Activated naive CD8-positive, alpha-beta T cell (primary cell): ENCODE measurements at regions not wholly inside any gene's neighbourhood (a gene's known extent, or its start where the extent isn't known, plus 50 kb on each side); places are given as distances from the start of the nearest gene placed in this dataset.

Source experiments
- H3K27ac Mint-ChIP-seq: one replicate; pipeline ENCODE4 v1.8.0; 2021; ENCODE audit warnings: mixed read lengths
- H3K27me3 Mint-ChIP-seq: one replicate; pipeline ENCODE4 v1.8.0; 2021; ENCODE audit warnings: mixed read lengths
- H3K36me3 Mint-ChIP-seq: one replicate; pipeline ENCODE4 v1.8.0; 2021; ENCODE audit warnings: mixed read lengths
- H3K4me1 Mint-ChIP-seq: one replicate; pipeline ENCODE4 v1.8.0; 2021; ENCODE audit warnings: low read depth, mixed read lengths
- H3K4me3 Mint-ChIP-seq: one replicate; pipeline ENCODE4 v1.8.0; 2021; ENCODE audit warnings: mild to moderate bottlenecking, mixed read lengths
- H3K9me3 Mint-ChIP-seq: one replicate; pipeline ENCODE4 v1.8.0; 2021; ENCODE audit warnings: low read depth, mixed read lengths

DNA sequence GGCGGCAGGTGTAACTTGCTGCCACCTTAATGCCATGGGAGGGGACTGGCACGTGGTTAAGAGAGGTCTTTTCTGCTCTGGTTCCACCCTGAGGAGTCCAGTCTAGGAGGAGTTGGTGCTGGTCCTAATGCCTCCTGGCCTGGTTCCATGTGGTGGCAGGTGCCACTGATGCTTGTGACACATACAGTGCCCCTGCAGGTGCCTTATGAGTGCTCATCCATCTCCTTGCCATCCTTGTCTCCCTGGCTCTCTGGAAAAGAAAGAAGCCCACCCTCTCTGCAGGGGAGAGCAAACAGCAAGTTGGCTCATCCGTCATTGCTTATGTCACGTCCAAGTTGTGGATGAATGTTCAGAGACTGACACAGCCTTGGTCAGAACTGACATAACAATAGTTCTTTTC lies 175.8 kb upstream of the DPH6 start:
- Mint-ChIP-seq H3K4me3 (no peak overlapping the region), H3K36me3 (no peaks in the 10 kb centered on the region), H3K4me1 (no peaks in the 10 kb centered on the region), H3K9me3 (no peaks in the 10 kb centered on the region), H3K27me3 (peaks cover 2% of the 10 kb centered on the region), H3K27ac (no peak overlapping the region)

DNA sequence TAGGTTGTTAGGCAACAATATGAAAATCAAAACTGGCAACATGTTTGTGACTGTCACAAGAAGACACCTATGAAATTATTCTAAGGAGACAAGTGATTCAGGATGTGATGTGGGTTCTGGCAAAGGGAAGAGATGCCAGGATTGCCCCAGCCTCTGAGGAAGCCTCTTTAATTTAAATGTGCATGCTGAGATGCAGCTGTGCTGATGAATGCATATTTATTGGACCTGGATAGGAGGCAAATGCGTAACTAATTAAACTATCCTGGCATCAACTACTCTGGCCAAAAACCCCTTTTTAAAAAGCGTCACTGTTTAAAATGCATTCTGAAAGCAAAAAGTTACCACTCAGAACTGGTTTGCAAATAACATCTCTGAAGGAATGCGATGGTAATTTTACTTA lies 176.5 kb upstream of the DPH6 start:
- H3K9me3 Mint-ChIP-seq = no peaks in the 10 kb centered on the region
- H3K36me3 Mint-ChIP-seq = no peaks in the 10 kb centered on the region
- no peaks in the 10 kb centered on the region for H3K4me1 Mint-ChIP-seq
- no peak overlapping the region for H3K27ac Mint-ChIP-seq
- H3K27me3 Mint-ChIP-seq = peaks cover 2% of the 10 kb centered on the region
- H3K4me3 Mint-ChIP-seq = no peak overlapping the region

DNA sequence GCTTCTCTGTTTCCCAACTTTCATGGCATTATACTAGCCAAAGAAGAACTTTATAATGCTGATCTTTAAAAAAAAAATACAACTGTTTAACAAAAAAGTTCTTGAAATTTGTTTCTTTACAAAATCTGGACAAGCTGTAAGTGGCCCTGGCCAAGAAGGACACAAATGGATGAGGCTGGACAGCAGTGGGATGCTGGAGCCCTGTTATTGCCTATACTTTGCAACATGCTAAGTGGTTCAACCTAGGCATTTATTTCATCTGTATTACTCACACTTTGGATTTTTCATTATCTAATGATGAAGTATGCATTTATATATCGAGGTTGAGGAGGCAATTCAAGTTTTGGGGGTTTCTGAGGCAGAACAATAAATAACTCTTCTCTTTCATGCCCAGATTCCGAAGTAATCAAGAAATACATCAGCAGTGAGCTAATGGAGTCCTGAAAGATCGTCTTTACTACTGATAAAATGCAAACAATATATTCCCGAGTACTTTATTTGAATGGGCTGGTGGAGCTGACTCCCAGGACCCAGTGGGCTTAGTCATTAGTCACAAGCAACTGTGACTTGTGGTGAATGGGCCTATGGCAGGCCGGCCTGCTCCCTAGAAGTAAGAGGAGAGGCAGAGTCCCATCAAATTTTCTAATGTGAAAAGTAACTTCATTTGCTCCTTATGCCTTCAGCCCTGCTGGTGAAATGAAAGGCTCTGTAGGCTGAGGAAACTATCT lies 177.3 kb upstream of the DPH6 start:
- Mint-ChIP-seq H3K4me3 (no peak overlapping the region), H3K9me3 (no peaks in the 10 kb centered on the region), H3K27me3 (peaks cover under 1% of the 10 kb centered on the region), H3K27ac (no peak overlapping the region), H3K4me1 (no peaks in the 10 kb centered on the region), H3K36me3 (no peaks in the 10 kb centered on the region)

DNA sequence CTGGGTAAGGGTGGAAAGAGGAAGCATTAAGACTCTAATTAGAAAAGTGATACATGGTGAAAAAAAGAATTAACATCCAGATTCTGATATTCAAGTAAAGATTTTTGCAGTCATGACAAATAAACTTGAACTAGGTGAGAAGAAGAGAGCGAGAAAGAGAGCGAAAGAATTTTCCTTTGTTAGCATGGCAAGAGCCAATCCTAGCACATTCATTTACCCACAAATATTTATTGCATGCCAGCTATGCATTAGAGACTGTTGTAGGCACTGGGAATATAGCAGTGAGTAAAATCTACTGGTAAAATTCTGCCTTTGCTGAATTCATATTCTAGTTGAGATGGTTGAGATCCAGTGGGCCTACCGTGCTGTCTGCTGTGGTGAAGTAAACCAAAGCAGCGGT lies 177.9 kb upstream of the DPH6 start:
- Mint-ChIP-seq H3K4me3 (no peak overlapping the region), H3K36me3 (no peaks in the 10 kb centered on the region), H3K27me3 (peaks cover 1% of the 10 kb centered on the region), H3K4me1 (no peaks in the 10 kb centered on the region), H3K27ac (no peak overlapping the region), H3K9me3 (no peaks in the 10 kb centered on the region)

DNA sequence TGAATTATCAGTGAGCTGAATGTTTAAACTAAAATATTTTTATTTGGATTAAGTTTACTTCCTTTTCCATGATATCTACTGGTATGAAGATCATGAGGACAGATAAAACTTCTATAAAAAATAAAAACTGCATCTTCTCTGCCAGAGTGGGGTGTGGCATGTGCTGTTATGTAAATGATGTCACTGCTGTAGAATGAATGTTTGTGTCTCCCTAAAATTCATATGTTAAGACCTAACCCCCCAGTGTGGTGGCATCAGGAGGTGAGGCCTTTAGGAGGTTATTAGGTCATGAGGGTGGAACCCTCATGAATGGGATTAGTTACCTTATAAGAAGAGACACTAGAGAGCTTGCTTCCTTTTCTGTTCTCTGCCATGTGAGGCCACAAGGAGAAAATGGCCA lies 178.7 kb upstream of the DPH6 start:
- H3K4me1 Mint-ChIP-seq = no peaks in the 10 kb centered on the region
- peaks cover 1% of the 10 kb centered on the region for H3K27me3 Mint-ChIP-seq
- no peak overlapping the region for H3K27ac Mint-ChIP-seq
- H3K9me3 Mint-ChIP-seq = no peaks in the 10 kb centered on the region
- no peak overlapping the region for H3K4me3 Mint-ChIP-seq
- no peaks in the 10 kb centered on the region for H3K36me3 Mint-ChIP-seq

DNA sequence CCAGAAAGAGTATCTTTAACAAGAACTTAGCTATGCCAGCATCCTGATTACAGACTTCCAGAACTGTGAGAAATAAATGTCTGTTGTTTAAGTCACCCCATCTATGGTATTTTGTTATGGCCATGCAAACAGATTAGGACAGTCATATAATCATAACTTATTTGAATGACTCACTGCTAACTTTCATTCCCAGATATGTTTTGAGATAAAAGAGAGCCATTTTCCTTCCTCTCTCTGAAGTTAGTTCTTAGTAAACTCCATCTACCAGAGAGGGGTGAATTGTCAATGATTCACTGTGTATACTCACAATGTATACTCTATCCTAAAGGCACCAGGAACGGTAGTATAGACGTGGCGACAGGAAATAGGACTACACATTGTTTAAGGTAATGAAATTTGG lies 179.4 kb upstream of the DPH6 start:
- no peak overlapping the region for H3K4me3 Mint-ChIP-seq

DNA sequence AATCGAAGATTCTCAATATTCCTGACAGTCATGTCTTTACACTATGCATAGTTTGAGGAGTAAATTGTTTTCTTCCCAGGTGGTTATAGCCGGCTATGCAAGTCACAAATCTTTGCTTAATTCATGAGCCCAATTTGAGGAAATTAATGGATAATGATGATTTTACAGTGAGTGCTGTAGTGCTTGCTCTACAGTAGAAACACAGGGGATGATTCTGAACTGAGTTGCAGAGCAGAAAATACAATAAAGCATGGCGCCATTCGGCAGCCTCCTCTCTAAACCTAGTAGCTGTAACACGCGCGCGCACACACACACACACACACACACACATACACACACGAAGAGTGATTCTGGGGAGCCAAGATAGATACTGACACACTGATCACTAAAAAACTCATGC lies 181.7 kb upstream of the DPH6 start:
- Mint-ChIP-seq H3K9me3 (no peaks in the 10 kb centered on the region), H3K4me3 (no peak overlapping the region), H3K36me3 (no peaks in the 10 kb centered on the region), H3K27me3 (peaks cover 4% of the 10 kb centered on the region), H3K27ac (no peak overlapping the region), H3K4me1 (no peaks in the 10 kb centered on the region)

More for the DNA sequence above, 179.4 kb upstream of the DPH6 start:
- H3K9me3 Mint-ChIP-seq = no peaks in the 10 kb centered on the region
- H3K36me3 Mint-ChIP-seq = no peaks in the 10 kb centered on the region
- H3K27ac Mint-ChIP-seq = no peak overlapping the region
- H3K4me1 Mint-ChIP-seq = no peaks in the 10 kb centered on the region
- peaks cover 2% of the 10 kb centered on the region for H3K27me3 Mint-ChIP-seq

DNA sequence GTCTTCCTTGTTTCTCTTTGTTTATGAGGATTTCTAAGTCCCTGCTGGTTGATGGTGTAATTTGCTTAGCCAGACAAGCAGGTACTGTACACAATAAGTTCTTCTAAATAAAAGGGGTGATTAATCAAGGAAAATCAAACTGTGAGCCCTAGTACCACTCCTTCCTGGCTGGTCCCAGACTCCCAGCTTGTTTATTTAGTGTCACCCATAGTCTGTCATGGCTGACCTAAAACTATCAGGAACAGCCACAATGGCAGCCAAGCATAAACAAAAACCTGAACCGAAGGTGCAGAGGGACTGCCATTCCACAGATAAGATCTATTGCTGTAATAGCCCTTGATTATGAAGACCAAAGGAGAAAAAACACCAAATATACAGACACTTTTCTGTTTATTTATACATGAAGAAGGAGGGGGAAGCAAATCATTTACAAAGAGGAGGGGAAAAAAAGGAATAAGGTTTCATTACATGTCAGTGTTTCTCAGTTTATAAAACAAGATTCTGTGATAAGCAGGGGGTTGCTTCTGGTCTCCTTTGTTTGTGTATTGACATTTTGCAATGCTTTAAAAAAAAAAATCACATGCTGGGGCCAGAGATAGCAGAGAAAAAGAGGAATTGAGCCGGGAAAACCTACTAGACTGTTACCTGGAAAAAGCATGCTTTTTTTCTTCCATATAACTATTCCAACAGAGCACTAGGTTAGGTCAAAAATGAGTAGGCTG lies 182.4 kb upstream of the DPH6 start:
- no peak overlapping the region for H3K27ac Mint-ChIP-seq
- no peak overlapping the region for H3K4me3 Mint-ChIP-seq
- no peaks in the 10 kb centered on the region for H3K9me3 Mint-ChIP-seq
- H3K27me3 Mint-ChIP-seq = peaks cover 4% of the 10 kb centered on the region
- H3K4me1 Mint-ChIP-seq = no peaks in the 10 kb centered on the region
- no peaks in the 10 kb centered on the region for H3K36me3 Mint-ChIP-seq

DNA sequence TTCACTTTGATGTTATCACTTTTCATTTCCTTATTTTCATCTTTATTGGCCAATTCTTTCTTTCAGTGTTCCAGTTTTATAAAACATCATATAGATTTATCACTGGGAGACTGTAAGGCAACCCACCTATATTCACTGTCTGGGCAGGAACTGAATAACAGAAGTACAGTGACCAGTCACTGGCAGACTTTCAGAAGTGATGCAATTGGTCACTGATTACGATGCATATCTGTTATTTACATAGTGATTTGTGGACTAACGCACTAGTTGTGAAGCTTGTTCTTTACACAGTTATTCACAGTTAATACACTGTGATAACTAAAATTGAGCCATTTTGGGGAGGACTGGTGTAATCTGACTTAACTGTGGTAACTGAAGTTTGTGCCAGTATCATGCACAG lies 190.2 kb upstream of the DPH6 start:
- H3K27ac Mint-ChIP-seq = no peak overlapping the region
- H3K9me3 Mint-ChIP-seq = no peaks in the 10 kb centered on the region
- no peaks in the 10 kb centered on the region for H3K36me3 Mint-ChIP-seq
- H3K4me1 Mint-ChIP-seq = no peaks in the 10 kb centered on the region
- H3K4me3 Mint-ChIP-seq = no peak overlapping the region
- peaks cover 6% of the 10 kb centered on the region for H3K27me3 Mint-ChIP-seq

DNA sequence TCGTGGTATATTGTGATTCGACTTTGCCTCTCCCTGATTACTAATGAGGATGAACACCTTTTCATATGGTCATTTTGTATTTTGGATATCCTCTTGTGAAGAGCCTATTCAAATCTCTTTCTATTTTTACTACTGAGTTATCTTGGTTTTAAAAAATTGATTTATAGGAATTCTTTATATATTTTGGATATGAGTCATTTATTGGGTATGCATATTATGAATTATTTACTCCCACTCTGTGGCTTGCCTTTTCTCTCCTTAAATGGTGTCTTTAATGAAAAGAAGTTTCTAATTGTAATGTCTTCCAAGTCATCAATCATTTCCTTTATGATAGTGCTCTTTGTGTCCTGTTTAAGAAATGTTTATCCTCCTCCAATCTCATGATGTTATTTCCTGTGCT lies 191.5 kb upstream of the DPH6 start:
- H3K27ac Mint-ChIP-seq = no peak overlapping the region
- H3K9me3 Mint-ChIP-seq = no peaks in the 10 kb centered on the region
- H3K27me3 Mint-ChIP-seq = peaks cover 6% of the 10 kb centered on the region
- H3K36me3 Mint-ChIP-seq = no peaks in the 10 kb centered on the region
- H3K4me3 Mint-ChIP-seq = no peak overlapping the region
- H3K4me1 Mint-ChIP-seq = no peaks in the 10 kb centered on the region

DNA sequence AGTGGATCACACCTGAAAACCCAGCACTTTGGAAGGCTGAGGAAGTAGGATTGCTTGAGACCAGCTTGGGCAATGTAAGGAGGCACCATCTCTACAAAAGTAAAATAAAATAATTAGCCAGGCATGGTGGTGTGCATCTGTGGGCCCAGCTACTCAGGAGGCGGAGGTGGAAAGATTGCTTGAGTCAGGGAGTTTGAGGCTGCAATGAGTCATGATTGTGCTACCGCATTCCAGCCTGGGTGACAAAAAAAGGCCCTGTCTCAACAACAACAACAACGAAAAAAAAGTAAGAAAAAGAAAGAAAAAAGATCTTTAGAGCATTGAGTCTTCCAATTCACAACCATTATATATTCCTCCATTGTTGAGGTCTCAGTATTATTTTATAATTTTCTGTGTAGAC lies 192.4 kb upstream of the DPH6 start:
- no peak overlapping the region for H3K27ac Mint-ChIP-seq
- H3K4me1 Mint-ChIP-seq = no peaks in the 10 kb centered on the region
- H3K27me3 Mint-ChIP-seq = peaks cover 6% of the 10 kb centered on the region
- no peak overlapping the region for H3K4me3 Mint-ChIP-seq
- no peaks in the 10 kb centered on the region for H3K9me3 Mint-ChIP-seq
- H3K36me3 Mint-ChIP-seq = no peaks in the 10 kb centered on the region

DNA sequence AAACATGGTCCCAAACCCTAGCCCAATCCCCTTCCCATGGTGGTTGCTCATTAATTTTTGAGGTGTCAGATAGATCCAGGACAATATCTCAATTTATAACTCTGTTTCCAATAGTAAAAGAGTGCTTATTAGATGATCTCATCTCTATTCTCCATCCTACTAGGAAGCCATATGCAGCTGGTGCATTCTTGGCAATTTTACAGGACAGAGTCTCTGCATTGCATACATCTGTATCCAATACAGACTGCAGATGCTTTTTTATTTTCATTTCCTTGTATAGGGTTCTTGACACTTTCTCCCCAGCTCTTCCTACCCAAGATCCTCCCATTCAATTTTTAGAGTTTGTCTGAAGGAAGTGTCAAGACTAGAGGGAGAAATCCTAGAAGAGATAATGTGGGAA lies 194.8 kb upstream of the DPH6 start:
- H3K27ac Mint-ChIP-seq = no peak overlapping the region

DNA sequence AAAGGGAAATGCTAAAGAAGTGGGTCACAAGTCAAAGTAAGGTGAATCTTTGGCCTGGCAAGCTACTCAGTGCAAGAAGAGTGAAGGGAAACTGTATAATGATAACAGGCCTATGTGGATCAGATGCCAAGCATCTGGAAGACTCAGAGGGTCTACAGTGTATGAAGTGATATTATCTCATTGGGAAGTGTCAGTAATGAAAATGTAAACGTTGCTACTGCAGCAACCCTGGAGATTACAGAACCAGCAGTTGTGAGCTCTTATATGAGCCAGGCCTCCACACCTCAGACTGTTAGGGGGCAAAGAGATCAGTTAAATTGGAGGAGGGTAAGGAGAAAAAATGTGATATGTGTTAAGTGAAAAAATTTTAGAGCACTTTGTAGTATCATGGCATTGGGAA lies 195.4 kb upstream of the DPH6 start:
- Mint-ChIP-seq H3K4me3 (no peak overlapping the region), H3K4me1 (no peaks in the 10 kb centered on the region), H3K36me3 (no peaks in the 10 kb centered on the region), H3K27ac (no peak overlapping the region), H3K9me3 (no peaks in the 10 kb centered on the region), H3K27me3 (peaks cover 12% of the 10 kb centered on the region)

More for the DNA sequence above, 194.8 kb upstream of the DPH6 start:
- no peaks in the 10 kb centered on the region for H3K4me1 Mint-ChIP-seq
- H3K9me3 Mint-ChIP-seq = no peaks in the 10 kb centered on the region
- peaks cover 8% of the 10 kb centered on the region for H3K27me3 Mint-ChIP-seq
- no peaks in the 10 kb centered on the region for H3K36me3 Mint-ChIP-seq
- H3K4me3 Mint-ChIP-seq = no peak overlapping the region

DNA sequence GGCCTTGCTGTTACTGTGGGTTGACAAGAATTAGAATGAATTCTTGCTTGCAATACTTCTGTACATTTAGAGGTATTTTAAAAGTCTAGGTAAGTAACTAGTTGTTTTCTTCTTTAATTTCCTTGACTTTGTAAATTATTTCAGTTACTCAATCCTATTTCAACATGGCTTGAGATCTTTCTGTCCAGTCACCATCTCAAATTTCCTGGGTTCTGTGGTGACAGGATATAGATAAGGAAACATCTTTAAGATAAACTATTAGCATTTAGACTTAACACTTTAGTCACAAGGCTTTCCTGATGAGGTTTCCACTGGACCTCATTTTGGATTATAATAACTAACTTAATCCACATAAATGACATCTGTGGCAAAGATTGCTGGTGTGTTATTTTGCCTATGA lies 195.9 kb upstream of the DPH6 start:
- Mint-ChIP-seq H3K4me3 (no peak overlapping the region), H3K9me3 (no peaks in the 10 kb centered on the region), H3K36me3 (no peaks in the 10 kb centered on the region), H3K27me3 (peaks cover 12% of the 10 kb centered on the region), H3K4me1 (no peaks in the 10 kb centered on the region), H3K27ac (no peak overlapping the region)

DNA sequence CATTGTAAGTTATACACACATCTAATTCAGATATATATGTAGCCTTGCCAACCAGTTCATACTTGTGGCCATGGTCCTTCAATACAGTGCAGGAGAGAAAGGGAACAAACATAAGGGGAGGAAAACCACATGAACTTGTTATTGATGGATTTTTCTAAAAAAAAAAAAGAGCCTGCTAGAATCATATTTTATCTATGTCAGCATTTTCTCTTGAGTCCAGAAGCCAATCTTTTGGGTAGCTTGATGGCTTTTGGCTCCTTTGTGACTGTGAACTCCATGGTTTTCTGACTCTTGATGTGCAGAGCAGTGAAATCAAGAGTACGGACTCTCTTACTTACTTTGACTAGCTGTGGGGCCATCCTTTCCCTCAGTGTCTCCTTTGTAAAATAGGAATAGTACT lies 197.4 kb upstream of the DPH6 start:
- no peaks in the 10 kb centered on the region for H3K36me3 Mint-ChIP-seq
- peaks cover 11% of the 10 kb centered on the region for H3K27me3 Mint-ChIP-seq
- no peak overlapping the region for H3K27ac Mint-ChIP-seq
- H3K4me3 Mint-ChIP-seq = no peak overlapping the region
- no peaks in the 10 kb centered on the region for H3K9me3 Mint-ChIP-seq
- H3K4me1 Mint-ChIP-seq = no peaks in the 10 kb centered on the region

DNA sequence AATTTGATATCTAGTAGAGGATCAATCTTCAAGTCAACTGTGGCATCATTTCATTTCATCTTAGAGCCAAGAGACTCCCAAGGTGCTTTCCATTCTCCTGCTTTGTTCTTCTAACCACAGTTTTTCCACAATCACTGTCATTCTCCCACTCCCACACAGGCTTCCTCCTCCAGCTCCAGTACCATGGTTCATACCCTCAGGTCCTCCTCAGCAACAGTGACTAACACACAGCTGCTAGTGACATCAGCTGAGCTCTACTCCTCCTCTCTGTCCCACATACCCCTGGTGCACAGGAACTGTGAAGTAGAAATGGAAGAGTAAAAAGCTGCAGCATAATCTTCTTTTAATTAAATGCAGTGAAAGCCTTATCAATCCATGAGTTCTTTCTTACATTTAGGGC lies 200.2 kb upstream of the DPH6 start:
- Mint-ChIP-seq H3K9me3 (no peaks in the 10 kb centered on the region), H3K4me1 (no peaks in the 10 kb centered on the region), H3K4me3 (no peak overlapping the region), H3K27ac (no peak overlapping the region), H3K36me3 (no peaks in the 10 kb centered on the region), H3K27me3 (peaks cover 10% of the 10 kb centered on the region)
